Heart left ventricle (tissue), 13 donors: ENCODE measurements at regions not wholly inside any gene's neighbourhood (a gene's known extent, or its start where the extent isn't known, plus 50 kb on each side); places are given as distances from the start of the nearest gene placed in this dataset.

Experiments
- CTCF ChIP-seq, 12 donors: fragments of 200-600 bp; sonication (generic) in 4 of 12; IDR thresholded peaks; one replicate each; pipeline versions ENCODE4 v1.5.0 to v1.8.0; 2018 to 2022; ENCODE audit warnings: antibody characterized with exemption in 12 of 12, mild to moderate bottlenecking in 5 of 12
- POLR2A ChIP-seq, 2 donors: fragments of 450-650 bp; IDR thresholded peaks; one replicate each; pipeline ENCODE4 v1.6.1; 2017; ENCODE audit warnings: antibody characterized with exemption in 2 of 2, mild to moderate bottlenecking in 2 of 2, moderate library complexity in 2 of 2
- donor health status: ischemic (EF 13 %, LVEDD 7.1; RV severe dilation, severe dysfunction).
- donor health status: DM: no; HTN: yes; CAD: no.
- donor health status: DM: no; HTN: no; CAD: no.
- donor health status: ischemic (EF 25% LVEDD 6.9; RV normal size, moderate dysfunction).
- donor health status: ischemic (EF 25% LVEDD 5.7; RV mildly dilated, moderate dysfunction).
- donor health status: ischemic (EF 35%, LVEDD 5.7; RV mildly dilated, moderate dysfunction).
- donor health status: nonischemic (EF 11% LVEDD 7.7; RV severe dilation, severe dysfunction).
- donor health status: DM: yes; HTN: yes; CAD: no.
- donor health status: PGD.
- donor health status: ischemic (EF 29% LVEDD 5.4; RV normal size, mild dysfunction).
- donor health status: nonischemic (EF 23%, LVEDD 6.1; RV moderate dilation, normal function).

- TF ChIP-seq CTCF (IDR thresholded peaks at IDR 0.05) (no peak), POLR2A (IDR thresholded peaks at IDR 0.05) (no peak)
Measured at GRCh38 chr6:84618836-84619235, 145.6 kb downstream of the TBX18 start.
